HepG2 (cell line): ENCODE measurements at regions not wholly inside any gene's neighbourhood (a gene's known extent, or its start where the extent isn't known, plus 50 kb on each side); places are given as distances from the start of the nearest gene placed in this dataset.
A peak's percentile ranks its signal among the peaks of the same experiment; 100 is the strongest.

Experiments
- FOXA3 ChIP-seq: IDR thresholded peaks from 2 replicates; pipeline ENCODE4 v1.6.1; 2016; ENCODE audit warnings: missing genetic modification reagents, missing compliant biosample characterization
- HDAC2 ChIP-seq: sonication (generic); formaldehyde crosslinking; IDR thresholded peaks from 2 replicates; pipeline ENCODE4 v1.4.0; 2020; ENCODE audit warnings: missing genetic modification reagents
- SRSF4 ChIP-seq: fragments of 200-400 bp; formaldehyde crosslinking; IDR thresholded peaks from one replicate; pipeline ENCODE4 v1.6.1; 2018; ENCODE audit warnings: mild to moderate bottlenecking, low read depth, low read length, moderate library complexity; ENCODE audit not compliant: poor library complexity, severe bottlenecking
- TAF1 ChIP-seq: sonication (generic); formaldehyde crosslinking; IDR thresholded peaks from 2 replicates; pipeline ENCODE4 v1.4.0; 2020; ENCODE audit warnings: missing genetic modification reagents
- TBX3 ChIP-seq: fragments of 450-650 bp; IDR thresholded peaks from 2 replicates; pipeline ENCODE4 v1.6.1; 2017; ENCODE audit warnings: antibody characterized with exemption, mild to moderate bottlenecking, inconsistent platforms, borderline replicate concordance
- TF ChIP-seq, protein P1 (sequence below): sonication (generic); formaldehyde crosslinking; IDR thresholded peaks from 2 replicates; pipeline ENCODE4 v1.5.0; 2020; ENCODE audit warnings: mild to moderate bottlenecking, missing genetic modification reagents
- TF ChIP-seq, protein P2 (sequence below): IDR thresholded peaks from 2 replicates; pipeline ENCODE4 v1.6.1; 2018; ENCODE audit warnings: missing genetic modification reagents
- TF ChIP-seq, protein P3 (sequence below): sonication (generic); formaldehyde crosslinking; IDR thresholded peaks from 2 replicates; pipeline ENCODE4 v1.4.0; 2020; ENCODE audit warnings: missing genetic modification reagents, mild to moderate bottlenecking, borderline replicate concordance
- TF ChIP-seq, protein P4 (sequence below): IDR thresholded peaks from 2 replicates; pipeline ENCODE4 v1.6.1; 2016; ENCODE audit warnings: low read depth, missing genetic modification reagents, missing compliant biosample characterization
- TF ChIP-seq, protein P5 (sequence below): conservative IDR thresholded peaks from 2 replicates; pipeline ENCODE4 v1.6.1; 2018; ENCODE audit warnings: missing genetic modification reagents

DNA sequence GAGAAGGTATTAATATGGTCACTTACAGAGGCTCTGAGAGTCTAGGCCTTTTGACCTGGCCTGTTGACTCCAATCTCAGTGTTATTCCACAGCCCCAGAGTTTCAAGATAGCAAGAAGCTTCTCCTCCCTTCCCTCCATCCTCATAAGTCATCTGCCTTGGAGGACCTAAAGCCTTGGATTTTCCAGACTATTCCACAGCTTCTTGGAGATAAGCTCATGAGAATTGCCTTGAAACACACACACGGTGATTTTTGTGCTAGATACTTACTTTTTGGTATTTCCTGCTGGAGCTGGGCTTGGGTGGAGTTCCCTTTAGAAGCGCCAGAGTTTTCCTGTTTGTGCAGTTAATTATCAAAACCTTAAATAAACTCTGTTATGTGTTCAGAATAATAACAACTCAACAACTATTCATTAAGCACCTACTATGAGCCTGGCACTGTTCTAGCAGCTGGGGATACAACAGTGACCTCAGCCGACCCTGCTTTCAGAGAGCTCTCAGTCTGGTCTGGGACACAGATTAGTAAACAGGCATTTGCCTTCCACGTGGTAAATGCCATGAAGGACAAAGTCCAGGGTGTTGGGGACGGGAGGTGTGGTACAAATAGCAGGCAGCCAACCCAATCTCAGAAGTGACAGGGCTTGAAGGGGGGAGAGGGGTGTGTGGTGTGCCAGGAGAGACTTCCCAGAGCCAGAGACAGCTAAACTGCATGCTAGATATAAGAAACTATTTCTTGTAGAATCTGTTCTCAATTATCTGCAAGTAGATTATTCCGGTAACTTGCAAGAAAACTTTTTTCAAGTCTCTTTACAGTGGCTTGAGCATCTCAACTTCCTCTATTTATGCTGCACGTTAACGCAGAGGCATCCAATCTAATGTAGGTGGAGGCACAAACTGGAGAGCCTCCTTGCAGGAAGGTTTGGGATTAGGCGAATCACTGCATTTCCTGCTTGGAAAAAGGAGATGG, 55.9 kb upstream of the KLF9 start (continued):
- TF ChIP-seq, protein P1, sequence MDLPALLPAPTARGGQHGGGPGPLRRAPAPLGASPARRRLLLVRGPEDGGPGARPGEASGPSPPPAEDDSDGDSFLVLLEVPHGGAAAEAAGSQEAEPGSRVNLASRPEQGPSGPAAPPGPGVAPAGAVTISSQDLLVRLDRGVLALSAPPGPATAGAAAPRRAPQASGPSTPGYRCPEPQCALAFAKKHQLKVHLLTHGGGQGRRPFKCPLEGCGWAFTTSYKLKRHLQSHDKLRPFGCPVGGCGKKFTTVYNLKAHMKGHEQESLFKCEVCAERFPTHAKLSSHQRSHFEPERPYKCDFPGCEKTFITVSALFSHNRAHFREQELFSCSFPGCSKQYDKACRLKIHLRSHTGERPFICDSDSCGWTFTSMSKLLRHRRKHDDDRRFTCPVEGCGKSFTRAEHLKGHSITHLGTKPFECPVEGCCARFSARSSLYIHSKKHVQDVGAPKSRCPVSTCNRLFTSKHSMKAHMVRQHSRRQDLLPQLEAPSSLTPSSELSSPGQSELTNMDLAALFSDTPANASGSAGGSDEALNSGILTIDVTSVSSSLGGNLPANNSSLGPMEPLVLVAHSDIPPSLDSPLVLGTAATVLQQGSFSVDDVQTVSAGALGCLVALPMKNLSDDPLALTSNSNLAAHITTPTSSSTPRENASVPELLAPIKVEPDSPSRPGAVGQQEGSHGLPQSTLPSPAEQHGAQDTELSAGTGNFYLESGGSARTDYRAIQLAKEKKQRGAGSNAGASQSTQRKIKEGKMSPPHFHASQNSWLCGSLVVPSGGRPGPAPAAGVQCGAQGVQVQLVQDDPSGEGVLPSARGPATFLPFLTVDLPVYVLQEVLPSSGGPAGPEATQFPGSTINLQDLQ = no peak
- TF ChIP-seq TBX3 (peak; percentile 52; the same call in 1 of the 2 replicates), SRSF4 (no peak), TAF1 (no peak), HDAC2 (peak; percentile 92), FOXA3 (peak; percentile 95)
- TF ChIP-seq, protein P2, sequence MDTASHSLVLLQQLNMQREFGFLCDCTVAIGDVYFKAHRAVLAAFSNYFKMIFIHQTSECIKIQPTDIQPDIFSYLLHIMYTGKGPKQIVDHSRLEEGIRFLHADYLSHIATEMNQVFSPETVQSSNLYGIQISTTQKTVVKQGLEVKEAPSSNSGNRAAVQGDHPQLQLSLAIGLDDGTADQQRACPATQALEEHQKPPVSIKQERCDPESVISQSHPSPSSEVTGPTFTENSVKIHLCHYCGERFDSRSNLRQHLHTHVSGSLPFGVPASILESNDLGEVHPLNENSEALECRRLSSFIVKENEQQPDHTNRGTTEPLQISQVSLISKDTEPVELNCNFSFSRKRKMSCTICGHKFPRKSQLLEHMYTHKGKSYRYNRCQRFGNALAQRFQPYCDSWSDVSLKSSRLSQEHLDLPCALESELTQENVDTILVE (CRISPR knock-in tag) = peak; percentile 40; the same call in 1 of the 2 replicates
- TF ChIP-seq, protein P3, sequence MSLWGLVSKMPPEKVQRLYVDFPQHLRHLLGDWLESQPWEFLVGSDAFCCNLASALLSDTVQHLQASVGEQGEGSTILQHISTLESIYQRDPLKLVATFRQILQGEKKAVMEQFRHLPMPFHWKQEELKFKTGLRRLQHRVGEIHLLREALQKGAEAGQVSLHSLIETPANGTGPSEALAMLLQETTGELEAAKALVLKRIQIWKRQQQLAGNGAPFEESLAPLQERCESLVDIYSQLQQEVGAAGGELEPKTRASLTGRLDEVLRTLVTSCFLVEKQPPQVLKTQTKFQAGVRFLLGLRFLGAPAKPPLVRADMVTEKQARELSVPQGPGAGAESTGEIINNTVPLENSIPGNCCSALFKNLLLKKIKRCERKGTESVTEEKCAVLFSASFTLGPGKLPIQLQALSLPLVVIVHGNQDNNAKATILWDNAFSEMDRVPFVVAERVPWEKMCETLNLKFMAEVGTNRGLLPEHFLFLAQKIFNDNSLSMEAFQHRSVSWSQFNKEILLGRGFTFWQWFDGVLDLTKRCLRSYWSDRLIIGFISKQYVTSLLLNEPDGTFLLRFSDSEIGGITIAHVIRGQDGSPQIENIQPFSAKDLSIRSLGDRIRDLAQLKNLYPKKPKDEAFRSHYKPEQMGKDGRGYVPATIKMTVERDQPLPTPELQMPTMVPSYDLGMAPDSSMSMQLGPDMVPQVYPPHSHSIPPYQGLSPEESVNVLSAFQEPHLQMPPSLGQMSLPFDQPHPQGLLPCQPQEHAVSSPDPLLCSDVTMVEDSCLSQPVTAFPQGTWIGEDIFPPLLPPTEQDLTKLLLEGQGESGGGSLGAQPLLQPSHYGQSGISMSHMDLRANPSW (CRISPR knock-in tag) = peak; percentile 72; the same call in 1 of the 2 replicates
- TF ChIP-seq, protein P4, sequence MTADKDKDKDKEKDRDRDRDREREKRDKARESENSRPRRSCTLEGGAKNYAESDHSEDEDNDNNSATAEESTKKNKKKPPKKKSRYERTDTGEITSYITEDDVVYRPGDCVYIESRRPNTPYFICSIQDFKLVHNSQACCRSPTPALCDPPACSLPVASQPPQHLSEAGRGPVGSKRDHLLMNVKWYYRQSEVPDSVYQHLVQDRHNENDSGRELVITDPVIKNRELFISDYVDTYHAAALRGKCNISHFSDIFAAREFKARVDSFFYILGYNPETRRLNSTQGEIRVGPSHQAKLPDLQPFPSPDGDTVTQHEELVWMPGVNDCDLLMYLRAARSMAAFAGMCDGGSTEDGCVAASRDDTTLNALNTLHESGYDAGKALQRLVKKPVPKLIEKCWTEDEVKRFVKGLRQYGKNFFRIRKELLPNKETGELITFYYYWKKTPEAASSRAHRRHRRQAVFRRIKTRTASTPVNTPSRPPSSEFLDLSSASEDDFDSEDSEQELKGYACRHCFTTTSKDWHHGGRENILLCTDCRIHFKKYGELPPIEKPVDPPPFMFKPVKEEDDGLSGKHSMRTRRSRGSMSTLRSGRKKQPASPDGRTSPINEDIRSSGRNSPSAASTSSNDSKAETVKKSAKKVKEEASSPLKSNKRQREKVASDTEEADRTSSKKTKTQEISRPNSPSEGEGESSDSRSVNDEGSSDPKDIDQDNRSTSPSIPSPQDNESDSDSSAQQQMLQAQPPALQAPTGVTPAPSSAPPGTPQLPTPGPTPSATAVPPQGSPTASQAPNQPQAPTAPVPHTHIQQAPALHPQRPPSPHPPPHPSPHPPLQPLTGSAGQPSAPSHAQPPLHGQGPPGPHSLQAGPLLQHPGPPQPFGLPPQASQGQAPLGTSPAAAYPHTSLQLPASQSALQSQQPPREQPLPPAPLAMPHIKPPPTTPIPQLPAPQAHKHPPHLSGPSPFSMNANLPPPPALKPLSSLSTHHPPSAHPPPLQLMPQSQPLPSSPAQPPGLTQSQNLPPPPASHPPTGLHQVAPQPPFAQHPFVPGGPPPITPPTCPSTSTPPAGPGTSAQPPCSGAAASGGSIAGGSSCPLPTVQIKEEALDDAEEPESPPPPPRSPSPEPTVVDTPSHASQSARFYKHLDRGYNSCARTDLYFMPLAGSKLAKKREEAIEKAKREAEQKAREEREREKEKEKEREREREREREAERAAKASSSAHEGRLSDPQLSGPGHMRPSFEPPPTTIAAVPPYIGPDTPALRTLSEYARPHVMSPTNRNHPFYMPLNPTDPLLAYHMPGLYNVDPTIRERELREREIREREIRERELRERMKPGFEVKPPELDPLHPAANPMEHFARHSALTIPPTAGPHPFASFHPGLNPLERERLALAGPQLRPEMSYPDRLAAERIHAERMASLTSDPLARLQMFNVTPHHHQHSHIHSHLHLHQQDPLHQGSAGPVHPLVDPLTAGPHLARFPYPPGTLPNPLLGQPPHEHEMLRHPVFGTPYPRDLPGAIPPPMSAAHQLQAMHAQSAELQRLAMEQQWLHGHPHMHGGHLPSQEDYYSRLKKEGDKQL (CRISPR knock-in tag) = no peak
- TF ChIP-seq, protein P5, sequence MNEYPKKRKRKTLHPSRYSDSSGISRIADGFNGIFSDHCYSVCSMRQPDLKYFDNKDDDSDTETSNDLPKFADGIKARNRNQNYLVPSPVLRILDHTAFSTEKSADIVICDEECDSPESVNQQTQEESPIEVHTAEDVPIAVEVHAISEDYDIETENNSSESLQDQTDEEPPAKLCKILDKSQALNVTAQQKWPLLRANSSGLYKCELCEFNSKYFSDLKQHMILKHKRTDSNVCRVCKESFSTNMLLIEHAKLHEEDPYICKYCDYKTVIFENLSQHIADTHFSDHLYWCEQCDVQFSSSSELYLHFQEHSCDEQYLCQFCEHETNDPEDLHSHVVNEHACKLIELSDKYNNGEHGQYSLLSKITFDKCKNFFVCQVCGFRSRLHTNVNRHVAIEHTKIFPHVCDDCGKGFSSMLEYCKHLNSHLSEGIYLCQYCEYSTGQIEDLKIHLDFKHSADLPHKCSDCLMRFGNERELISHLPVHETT = no peak
